RWPE1 (cell line): ENCODE measurements at regions not wholly inside any gene's neighbourhood (a gene's known extent, or its start where the extent isn't known, plus 50 kb on each side); places are given as distances from the start of the nearest gene placed in this dataset.

ENCODE experiments used
- CTCF ChIA-PET: fragments of 350-600 bp; sonication (Branson Sonifier 250); formaldehyde crosslinking; extraction: SDS; loops from one replicate; lab custom pipeline; 2021; lab: Yijun Ruan, JAX
- POLR2A ChIA-PET: fragments of 400-600 bp; formaldehyde crosslinking; extraction: SDS; loops from one replicate; lab custom pipeline; 2020; ENCODE audit warnings: antibody characterized with exemption; ENCODE audit not compliant: low non-redundant PET; lab: Yijun Ruan, JAX
- DNase-seq: peaks from one replicate; pipeline ENCODE4 v3.0.0; 2012; ENCODE audit warnings: low spot score
- H3K27ac ChIP-seq: fragments of 450-650 bp; 2 replicates; pipeline ENCODE4 v1.5.1; 2017
- TF ChIP-seq, protein P1 (sequence below): fragments of 450-650 bp; conservative IDR thresholded peaks from 2 replicates; pipeline ENCODE4 v1.5.1; 2017; ENCODE audit warnings: low read depth, mild to moderate bottlenecking

DNA sequence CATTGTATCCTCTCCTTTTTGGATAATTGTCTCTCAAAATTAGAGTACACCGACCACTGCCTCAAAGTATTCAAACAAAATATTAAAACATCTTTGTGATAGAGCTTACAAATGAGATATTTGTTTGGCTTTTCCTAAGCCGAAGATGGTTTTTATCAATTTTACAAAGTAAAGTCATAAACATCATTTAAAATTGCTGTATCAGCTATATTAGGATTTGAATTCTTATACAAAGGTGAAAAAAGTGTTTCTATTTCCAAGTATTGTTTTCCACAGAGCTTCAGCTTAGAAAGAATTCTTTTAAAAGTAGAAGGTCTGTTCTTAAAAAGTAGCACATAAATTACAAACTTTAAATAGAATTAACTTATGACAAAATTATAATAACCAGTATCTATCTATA is 116.6 kb upstream of the IFNE start:
- CTCF ChIA-PET, result no interaction called here
- DNase-seq, result no peak

DNA sequence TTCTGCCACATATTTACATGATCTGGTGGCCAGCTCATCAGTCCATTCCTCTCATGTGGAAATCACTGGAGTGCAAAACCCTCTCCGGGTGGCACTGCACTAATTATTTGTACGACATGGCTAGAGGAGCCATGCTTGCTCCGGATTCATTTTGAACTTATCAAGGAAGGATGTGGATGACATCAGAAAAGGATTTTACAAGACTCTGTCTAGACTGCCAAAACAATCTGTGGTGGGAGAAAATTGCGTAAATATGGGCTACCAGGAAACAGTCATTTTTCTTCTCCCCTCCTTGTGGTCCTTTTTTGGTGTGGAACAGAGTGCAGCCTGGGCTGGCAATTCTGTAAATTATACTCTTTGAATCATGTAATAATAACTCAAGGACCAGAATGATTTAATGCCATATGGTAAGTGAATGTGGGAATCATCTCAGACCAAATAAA is 123.4 kb upstream of the IFNE start:
- DNase-seq, result no peak
- H3K27ac ChIP-seq, result no peak overlapping the region
- TF ChIP-seq, protein P1, sequence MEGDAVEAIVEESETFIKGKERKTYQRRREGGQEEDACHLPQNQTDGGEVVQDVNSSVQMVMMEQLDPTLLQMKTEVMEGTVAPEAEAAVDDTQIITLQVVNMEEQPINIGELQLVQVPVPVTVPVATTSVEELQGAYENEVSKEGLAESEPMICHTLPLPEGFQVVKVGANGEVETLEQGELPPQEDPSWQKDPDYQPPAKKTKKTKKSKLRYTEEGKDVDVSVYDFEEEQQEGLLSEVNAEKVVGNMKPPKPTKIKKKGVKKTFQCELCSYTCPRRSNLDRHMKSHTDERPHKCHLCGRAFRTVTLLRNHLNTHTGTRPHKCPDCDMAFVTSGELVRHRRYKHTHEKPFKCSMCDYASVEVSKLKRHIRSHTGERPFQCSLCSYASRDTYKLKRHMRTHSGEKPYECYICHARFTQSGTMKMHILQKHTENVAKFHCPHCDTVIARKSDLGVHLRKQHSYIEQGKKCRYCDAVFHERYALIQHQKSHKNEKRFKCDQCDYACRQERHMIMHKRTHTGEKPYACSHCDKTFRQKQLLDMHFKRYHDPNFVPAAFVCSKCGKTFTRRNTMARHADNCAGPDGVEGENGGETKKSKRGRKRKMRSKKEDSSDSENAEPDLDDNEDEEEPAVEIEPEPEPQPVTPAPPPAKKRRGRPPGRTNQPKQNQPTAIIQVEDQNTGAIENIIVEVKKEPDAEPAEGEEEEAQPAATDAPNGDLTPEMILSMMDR, result no peak
- CTCF ChIA-PET, result interaction anchor here (0.7 kb wide), 1 partner anchor 176 kb away, joined by 3 read pairs; no protein-coding TSS in a partner anchor
- POLR2A ChIA-PET, result no interaction called here

More for the DNA sequence above, 116.6 kb upstream of the IFNE start:
- TF ChIP-seq, protein P1, result no peak
- POLR2A ChIA-PET, result no interaction called here
- H3K27ac ChIP-seq, result no peak overlapping the region

DNA sequence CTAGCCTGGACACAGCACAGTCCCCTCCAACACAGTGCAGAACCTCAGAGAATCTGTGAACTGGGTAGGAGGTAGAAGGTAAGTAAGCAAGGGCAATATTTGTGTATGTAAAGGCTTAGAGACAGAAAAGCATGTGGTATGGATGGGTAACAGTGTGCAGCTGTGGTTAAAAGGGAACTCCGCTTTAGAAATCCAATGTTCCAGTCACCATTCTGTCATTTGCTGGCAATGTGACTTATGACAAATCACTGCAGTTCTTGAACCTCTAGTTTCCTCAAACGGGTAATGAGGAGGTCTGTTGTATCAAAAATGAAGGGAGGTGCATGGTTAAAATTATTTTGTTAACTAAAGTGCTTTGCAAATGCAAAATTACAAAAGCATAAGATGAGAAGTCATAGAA is 125.5 kb upstream of the IFNE start:
- CTCF ChIA-PET, result no interaction called here
- POLR2A ChIA-PET, result no interaction called here
- TF ChIP-seq, protein P1, result no peak

DNA sequence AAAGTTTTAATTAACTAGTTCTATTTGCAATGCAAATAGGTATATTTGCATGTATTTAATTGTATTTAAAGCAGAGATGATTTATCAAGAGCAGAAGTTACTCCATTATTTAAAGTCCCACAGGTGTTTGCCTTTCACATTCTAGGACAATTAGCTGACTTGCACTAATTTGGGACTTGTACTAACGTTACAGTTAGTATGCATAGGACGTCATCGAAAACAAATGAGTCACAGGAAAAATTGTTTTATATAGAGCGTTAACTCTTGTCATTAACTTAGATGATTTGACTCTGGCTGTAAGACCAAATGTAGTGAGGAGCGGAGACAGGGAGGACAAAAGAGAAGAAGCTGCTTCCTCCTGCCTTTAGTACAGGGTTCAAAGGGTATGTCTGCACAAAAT is 126.1 kb upstream of the IFNE start:
- ChIA-PET POLR2A (no interaction called here), CTCF (no interaction called here)
- DNase-seq, result no peak
- H3K27ac ChIP-seq, result no peak overlapping the region
- TF ChIP-seq, protein P1, result no peak

More for the DNA sequence above, 125.5 kb upstream of the IFNE start:
- no peak for DNase-seq
- no peak overlapping the region for H3K27ac ChIP-seq

DNA sequence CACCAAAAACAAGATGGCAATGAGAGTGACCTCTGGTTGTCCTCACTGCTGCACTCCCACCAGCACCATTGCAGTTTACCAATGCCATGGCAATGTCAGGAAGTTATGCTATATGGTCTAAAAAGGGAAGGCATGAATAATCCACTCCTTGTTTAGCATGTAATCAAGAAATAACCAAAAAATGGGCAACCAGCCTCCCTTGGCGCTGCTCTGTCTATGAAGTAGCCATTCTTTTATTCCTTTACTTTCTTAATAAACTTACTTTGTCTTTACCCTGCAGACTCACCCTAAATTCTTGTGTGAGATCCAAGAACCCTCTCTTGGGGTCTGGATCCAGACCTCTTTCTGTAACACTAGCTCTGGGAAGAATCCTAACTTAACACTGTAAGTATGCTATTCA is 127.4 kb upstream of the IFNE start:
- CTCF ChIA-PET, result no interaction called here
- POLR2A ChIA-PET, result no interaction called here
- no peak for DNase-seq
- H3K27ac ChIP-seq, result no peak overlapping the region
- TF ChIP-seq, protein P1, result no peak

GRCh38 chr9:21611891-21612290 is 129.8 kb upstream of the IFNE start:
- no peak overlapping the region for H3K27ac ChIP-seq
- DNase-seq, result peak; percentile 64
- TF ChIP-seq, protein P1, result no peak
- ChIA-PET POLR2A (interaction anchor here (0.6 kb wide), 1 partner anchor 15 kb away, joined by 3 read pairs; no protein-coding TSS in a partner anchor), CTCF (interaction anchor here (0.6 kb wide), 1 partner anchor 70 kb away, joined by 3 read pairs; no protein-coding TSS in a partner anchor)
